NCI-H1436 (cell line): ENCODE measurements at regions not wholly inside any gene's neighbourhood (a gene's known extent, or its start where the extent isn't known, plus 50 kb on each side); places are given as distances from the start of the nearest gene placed in this dataset.

ENCODE experiments used
- DNase-seq: peaks from one replicate; lab custom pipeline; 2025; lab: John Stamatoyannopoulos, UW

DNA sequence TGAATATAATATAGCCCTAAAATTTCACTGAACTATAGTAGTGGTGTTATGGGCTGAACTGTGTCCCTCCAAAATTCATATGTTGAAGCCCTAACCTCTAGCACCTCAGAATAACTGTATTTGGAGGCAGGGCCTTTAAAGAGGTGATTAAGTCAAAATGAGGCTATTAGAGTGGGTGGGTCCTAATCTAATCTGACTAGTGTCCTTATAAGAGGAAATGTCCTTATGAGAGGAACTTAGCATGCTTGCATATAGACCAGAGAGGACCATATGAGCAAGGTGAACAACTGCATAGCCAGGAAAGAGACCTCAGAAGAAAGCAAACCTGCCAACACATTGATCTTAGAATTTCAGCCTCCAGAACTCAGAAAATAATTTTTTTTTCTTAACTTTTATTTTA is 238.4 kb downstream of the ZEB2 start:
- no peak for DNase-seq

DNA sequence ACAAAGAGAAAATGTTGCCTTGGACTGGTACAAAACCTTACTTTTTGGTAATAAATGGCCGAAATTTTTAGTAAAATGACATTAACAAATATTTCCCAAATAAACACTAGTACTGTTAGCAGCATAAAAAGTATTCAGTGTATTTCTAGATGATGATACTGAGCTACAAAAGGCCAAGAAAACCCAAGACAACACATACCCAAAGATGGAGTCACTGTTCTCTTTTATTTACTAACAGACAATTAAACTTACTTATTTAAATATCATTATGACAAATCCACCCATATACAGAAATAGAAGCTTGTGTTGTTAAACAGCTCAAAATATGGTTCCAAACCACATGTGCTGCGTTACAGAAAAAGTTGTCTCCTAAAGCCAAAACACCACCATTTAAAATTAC is 239.9 kb downstream of the ZEB2 start:
- no peak for DNase-seq

DNA sequence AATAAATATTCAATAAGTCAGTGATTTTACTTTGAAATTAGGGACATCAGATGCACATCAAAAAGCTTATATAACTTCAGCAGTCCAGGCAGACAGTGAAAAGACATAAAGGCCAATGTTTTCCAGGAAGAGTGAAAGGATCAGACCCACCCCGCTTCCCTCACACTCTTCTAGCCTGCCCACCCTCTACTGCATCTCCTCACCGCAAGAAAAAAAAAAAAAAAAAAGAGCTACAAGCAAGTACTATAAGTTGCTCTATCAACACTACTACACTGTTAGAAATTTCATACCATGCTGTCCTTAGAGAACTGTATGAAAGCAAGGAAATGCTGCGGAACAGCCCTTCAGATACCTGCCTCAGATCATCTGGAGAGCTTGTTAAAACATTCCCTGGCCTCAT is 240.8 kb downstream of the ZEB2 start:
- no peak for DNase-seq

DNA sequence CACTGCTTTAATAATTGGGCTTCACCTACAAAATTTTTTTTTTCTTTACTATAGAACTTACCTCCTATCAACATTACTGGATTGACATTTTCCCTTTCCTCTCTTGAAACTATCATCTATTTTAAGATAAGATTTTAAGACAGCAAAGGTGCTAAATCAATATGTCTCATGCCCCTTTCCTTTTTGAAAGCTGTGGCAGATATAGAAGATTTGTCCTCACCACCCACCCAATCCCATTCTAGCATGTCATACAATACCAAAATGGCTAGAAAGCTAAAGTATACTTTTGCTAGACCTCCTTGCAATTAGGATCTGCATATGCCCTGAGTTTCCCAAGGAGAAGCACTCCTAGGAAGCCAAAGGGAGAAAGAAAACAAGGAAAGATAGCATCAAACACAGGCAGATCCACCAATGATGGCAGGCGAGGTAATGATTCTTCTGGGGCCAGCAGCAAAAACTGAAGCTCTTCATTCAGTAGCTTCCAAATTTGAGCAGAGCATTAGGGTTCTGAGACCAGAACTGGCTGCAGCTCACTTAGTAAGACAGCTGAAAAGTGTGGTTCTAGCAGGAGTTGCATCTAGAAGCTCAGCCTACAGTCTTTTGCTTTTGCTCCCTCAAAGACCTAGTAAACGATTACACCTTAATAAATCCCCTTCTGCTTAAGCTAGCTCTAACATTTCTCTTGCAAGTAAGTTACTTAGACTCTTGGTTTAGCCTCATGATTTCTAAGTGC is 242.1 kb downstream of the ZEB2 start:
- no peak for DNase-seq

DNA sequence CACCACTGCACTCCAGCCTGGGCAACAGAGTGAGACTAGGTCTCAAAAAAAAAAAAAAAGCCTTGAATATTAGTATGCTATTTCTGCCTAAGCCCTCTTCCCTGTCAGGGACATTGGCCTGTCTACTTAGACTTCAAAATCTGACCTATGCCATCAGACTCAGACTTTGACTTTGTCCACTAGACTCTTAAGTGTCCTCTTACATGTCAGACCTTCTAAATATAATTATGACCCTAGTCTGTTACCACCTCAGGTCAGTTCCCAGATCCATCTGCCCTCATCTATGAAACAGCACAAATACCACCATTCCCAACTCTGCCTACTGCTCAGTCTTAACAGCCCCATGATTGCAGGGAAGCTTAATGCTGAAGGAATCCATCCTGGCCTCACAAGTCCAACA is 244.6 kb downstream of the ZEB2 start:
- no peak for DNase-seq

DNA sequence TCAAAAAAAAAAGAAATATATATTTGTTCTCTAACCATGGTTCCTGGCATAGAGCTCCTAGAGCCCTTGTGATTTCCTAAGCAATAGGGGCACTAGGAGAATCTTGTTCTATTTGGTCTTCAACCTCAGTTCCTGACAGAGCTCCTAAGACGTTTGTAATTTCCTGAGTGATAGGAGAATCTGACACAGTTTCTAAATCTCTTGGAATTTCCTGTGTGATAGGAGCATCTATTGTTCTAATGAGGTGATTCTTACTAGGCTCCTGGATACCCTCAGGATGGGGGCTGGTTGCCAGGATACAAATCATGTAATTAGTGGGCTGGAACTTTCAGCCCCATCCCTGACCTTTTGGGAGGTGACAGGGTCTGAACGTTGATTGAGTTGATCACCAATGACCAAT is 245.8 kb downstream of the ZEB2 start:
- DNase-seq, result no peak

DNA sequence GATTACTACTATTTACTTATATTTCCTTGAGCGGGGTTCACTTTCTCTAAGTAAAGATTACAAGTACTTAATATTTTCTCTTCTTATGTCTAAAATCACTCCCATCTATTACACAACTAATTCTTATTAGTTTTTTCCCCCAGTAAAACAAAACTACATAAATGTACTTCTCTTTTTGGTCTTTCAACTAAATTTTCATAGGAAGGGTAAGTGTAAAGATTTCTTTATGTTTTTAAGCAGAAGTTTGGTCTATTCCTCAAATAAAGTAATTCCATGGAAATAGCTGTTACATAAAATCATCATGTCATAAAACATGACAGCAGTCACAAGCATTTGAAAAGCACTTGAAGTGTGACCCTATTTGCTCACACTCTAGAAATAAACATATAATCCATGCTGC is 249.0 kb downstream of the ZEB2 start:
- DNase-seq, result no peak

DNA sequence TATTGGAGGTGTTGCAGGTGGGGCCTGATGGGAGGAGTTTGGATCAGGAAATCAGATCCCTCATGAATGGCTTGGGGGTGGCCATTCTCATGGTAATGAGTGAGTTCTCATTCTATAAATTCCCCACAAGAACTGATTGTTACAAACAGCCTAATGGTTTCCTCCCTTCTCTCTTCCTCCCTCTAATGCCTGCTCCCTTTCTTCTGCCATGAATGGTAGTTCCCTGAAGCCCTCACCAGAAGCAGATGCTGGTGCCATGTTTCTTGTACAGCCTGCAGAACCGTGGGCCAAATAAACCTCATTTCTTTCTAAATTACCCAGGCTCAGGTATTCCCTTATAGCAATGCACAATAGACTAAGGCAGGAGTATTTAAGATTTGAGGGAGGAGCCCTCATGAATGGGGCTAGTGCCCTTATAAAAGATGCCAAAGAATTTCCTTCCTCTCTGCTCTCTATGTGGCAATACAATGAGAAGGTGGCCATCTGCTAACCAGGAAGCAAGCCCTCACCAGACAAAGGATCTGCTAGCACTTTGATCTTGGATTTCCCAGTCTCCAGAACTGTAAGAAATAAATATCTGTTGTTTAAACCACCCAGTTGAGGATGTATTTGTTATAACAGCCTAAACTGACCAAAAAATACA is 251.8 kb downstream of the ZEB2 start:
- no peak for DNase-seq

DNA sequence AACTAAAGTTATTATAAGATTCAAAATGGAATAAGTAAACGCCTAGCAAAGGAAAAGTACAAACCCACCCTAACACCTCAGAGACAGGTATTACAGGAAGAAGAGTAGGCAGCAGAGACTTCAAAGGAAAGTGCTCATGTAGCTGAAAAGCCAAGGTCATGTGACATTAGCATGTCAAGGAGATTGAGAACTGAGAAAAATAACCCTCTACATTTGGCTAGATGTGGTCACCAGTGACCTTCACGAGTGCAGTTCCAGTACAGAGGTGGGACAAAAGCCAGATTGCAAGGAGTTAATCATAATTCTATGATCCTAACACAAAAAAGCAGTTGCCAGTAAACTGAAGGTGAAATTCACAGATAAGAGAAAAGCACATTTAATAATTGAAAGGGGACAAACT is 252.7 kb downstream of the ZEB2 start:
- no peak for DNase-seq

DNA sequence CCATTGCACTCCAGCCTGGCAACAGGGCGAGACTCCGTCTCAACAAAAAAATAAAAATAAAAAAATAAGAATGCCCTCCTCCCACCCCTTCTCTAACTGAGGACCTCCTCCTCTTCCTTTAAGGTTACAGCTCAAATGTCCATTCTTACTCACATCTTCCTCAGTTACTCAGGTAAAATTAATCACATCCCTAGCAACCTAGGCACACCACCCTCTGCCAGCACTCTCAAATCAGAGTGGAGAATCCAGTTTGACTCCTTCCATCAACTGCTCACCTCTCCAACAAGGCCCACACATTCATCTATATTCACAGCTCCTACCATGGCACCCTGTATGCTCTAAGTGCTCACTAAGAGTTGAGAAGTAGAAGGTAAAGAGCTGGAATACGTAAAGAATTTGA is 254.3 kb downstream of the ZEB2 start:
- no peak for DNase-seq

DNA sequence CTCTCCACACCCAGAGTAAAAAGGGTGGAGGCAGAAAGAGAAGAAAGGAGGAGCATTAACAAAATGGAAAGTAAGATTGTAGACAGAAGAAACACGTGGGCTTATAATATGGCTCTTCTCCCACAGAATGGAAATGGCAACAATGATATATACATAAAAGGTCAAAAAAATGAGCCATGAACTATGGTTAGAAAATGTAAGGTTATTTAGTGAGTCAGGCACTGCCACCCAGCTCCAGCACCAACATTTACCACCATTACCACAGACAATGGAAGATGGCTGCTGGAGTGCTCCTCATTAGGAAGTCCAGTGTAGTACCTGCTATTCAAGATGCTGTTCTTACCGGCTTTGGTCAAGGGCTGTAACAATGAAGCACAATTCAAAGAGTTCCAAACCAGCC is 258.0 kb downstream of the ZEB2 start:
- no peak for DNase-seq

DNA sequence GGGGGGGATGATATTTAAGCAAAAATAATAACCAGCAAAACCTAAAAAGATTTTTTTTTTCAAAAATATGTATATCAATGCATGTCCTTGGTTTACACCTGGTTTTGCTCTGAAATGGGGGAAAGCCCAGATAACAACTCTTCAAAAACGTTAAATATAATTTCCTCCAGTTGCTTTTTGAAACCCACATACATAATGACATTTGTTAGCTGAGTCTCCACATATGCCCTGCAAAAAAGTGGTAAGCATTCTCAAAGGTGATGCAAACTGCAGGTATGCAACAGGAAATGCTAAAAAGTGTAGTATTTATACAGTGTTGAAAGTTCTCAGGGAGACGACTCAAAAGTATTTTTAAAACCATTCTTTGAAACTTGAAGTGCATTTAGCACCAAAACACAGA is 258.6 kb downstream of the ZEB2 start:
- DNase-seq, result no peak

DNA sequence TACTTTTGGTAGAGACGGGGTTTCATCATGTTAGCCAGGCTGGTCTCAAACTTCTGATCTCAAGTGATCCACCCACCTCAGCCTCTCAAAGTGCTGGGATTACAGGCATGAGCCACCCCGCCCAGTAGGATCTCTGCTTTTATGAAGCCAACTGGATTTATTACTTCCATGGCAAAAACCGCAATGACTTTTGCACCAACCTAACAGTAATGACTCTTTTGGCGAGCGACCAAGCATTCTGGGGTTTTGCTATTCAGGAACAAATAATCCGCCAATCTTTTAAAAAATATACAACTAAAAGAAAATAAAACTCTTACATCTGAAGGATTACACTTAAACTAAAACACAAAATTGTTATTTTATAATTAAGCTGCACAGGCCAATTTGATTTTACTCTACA is 260.6 kb downstream of the ZEB2 start:
- DNase-seq, result no peak

DNA sequence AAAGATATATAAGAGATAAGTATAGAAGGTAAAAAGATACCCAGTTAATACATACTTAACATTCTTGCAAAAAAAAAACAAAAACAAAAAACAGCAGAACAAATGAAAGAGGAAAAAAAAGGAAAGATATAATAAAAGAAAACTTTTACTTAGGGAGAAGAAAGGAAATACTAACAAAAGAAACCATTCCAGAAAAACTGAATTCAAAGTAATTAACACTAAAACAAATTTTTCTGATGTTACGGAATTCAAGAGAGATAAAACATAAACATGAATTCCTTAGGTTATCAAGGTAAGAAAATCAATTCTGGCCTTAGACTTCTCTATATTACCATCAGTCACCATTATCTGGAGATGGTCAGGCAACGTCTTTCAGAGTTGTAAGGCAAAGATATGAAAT is 261.8 kb downstream of the ZEB2 start:
- DNase-seq, result no peak

DNA sequence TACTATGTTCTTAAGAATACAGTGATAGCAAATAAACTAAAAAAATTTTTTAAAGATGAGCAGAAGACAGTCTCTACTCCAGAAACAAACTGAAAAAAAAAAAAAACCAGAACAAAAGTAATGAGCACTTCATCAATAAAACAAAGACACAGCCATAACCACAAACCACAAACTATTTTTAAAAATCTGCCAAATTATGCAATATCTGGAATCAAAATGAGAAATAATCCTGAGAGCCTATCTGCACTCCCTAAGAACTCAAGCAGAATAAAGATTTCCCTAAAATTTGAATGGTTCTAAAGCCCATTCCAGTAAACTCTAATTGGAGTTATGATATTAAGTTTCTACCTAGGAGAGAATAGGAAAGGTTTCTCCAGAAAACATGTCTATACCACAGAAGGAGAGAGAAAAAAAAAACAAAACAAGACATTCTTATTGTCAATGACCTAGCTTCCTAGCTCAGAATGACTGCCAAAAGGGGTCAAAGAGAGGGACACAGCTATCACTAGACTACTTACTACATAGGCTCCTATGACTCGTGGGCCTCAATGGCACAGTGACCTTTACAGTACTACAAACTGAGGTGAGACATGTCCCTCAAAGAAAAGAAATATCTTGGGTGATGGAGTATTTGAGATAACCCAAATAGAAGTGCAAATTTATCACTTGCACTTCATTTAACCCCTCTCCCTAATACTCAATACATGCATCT is 262.8 kb downstream of the ZEB2 start:
- DNase-seq, result no peak

DNA sequence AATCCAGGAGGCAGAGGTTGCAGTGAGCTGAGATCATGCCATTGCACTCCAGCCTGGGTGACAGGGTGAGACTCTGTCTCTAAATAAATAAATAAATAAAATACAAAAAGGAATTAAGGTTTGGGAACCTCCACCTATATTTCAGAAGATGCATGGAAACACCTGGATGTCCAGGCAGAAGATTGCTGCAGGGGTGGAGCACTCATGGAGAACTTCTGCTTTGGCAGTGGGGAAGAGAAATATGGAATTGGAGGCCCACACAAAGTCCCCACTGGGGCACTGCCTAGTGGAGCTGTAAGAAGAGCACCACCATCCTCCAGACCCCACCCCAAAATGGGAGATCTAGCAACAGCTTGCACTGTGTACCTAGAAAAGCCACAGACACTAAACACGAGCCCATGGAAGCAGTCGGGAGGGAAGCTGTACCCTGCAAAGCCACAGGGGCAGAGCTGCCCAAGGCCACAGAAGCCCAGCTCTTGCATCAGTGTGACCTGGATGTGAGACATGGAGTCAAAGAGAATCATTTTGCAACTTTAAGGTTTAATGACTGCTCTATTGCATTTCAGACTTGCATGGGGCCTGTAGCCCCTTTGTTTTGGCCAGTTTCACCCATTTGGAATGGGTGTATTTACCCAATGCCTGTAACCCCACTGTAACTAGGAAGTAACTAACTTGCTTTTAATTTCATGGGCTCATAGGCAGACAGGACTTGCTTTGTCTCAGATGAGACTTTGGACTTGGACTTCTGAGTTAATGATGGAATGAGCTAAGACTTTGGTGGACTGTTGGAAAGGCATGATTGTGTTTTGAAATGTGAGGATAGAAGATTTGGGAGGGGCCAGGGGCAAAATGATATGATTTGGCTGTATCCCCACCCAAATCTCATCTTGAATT is 265.3 kb downstream of the ZEB2 start:
- DNase-seq, result no peak

DNA sequence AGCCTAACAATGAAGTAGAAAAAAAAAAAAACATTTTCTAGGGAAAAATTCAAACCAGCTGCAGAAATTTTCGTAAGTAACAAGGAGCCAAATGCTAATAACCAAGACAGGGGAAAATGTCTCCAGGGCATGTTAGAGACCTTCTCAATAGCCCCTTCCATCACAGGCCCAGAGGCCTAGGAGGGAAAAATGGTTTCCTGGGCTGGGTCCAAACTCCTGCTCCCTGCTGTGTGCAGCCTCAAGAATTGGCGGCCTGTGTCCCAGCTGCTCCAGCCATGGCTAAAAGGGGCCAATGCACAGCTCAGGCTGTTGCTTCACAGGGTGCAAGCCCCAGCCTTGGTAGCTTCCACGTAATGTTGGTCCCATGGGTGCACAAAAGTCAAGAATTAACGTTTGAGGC is 266.2 kb downstream of the ZEB2 start:
- no peak for DNase-seq

DNA sequence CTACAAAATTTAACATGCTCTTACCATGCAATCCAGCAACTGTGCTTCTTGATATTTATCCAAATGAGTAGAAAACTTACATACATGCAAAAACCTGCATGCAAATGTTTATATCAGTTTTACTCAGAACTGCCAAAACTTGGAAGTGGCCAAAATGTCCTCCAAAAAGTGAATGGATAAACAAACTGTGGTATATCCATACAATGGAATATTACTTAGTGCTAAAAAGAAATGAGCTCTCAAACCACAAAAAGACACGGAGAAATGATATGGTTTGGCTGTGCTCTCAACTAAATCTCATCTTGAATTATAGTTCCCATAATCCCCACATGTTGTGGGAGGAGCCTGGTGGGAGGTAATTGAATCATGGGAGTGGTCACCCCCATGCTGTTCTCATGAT is 267.2 kb downstream of the ZEB2 start:
- no peak for DNase-seq

DNA sequence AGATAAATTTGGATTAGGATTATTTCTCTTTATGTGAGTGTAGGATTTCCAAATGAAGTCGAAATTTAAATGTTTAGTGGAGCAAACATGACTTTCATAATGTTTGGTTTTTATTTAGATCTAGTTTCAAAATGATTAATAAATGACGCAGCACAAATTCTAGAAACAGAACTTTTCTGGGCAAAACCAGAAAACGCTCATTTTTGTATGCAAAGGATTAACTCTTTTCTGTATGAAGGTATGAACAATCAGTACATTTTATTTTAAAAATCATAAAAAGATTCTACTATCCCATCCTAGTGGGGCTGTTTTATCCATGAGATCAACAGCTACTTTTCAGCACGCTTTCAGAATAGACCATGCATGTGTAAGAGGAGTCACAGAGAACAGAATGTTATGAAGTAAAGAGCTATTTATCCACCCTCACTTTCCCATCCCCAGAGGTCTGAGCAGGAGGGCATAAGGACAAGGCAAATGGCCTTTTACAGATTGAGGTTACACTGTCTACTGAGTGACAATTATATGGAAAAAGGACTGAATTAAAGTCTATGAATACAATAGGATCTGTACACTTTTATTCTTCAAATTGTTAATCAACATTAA is 270.8 kb downstream of the ZEB2 start:
- DNase-seq, result no peak

DNA sequence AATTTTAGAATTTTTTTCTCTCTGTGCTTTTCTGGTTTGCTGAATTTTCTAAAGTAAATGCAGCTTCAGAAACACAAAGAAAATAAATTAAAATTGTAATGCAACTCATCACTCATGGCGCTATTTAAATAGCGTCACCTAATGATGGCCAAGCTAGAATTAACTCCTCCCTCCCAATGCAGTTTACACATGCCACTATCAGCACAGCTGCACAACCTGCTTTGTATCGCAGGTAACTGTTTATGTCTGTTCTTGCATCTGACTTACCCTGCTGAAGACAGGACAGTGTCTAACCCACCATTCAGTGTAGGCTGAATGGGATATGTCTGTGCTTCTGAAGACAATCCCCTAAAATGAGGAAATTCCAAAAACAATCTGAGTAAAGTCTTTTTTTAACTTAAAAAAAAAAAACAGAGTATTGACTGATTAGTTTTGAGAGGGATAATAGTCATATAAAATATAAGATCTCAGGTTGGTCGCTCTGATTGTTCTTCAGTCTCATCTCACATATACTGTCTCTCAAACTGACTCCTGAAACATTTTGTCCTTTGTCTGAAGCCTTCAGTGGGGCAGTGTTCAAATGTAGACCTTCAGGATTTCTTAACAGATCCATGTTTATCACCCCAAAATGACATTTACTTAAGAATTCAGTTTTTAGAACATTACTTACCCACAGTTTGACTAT is 271.4 kb downstream of the ZEB2 start:
- DNase-seq, result no peak

DNA sequence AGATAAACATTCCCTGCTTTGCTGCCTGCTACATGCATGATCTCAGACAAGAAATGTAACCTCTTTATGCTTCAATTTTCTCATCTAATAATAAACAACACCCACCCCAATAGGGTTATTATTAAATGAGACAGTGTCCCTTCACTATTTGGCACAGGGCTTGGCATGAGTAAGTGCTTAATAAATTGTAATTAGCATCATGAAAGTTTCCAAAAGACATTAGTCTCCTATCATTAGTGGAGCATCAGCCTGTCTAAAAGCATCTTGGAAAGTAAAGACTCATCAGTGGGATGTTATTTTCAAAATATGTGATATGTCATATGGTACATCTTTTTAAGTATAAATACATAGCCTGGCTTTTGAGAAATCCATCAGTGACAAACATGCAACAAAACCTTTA is 275.0 kb downstream of the ZEB2 start:
- no peak for DNase-seq
